Lower leg skin (tissue), 4 donors: ENCODE measurements at regions not wholly inside any gene's neighbourhood (a gene's known extent, or its start where the extent isn't known, plus 50 kb on each side); places are given as distances from the start of the nearest gene placed in this dataset.

ENCODE experiments used
- DNase-seq, 2 donors: peaks; one replicate each; pipeline ENCODE4 v3.0.0-alpha.2; 2019; ENCODE audit warnings: low spot score in 2 of 2
- H3K4me3 ChIP-seq: fragments of 200-600 bp; sonication (generic); 2 replicates; pipeline ENCODE4 v1.5.1; 2017; ENCODE audit warnings: mild to moderate bottlenecking, low read depth; ENCODE audit not compliant: poor library complexity, severe bottlenecking
- POLR2A ChIP-seq, 2 donors: fragments of 450-650 bp; IDR thresholded peaks; one replicate each; pipeline ENCODE4 v1.6.1; 2016 to 2017; ENCODE audit warnings: antibody characterized with exemption in 2 of 2, mild to moderate bottlenecking in 1 of 2, moderate library complexity in 1 of 2
- WGBS, 2 donors: methylation state at CpG; one replicate each; pipeline ENCODE4 v1.1.5; 2018; 5-methylcytosine and 5-hydroxymethylcytosine counted together
- intact Hi-C: fragments of 100-400 bp; cut with DNase I; formaldehyde crosslinking; loops from one replicate; pipeline ENCODE4 v1.15.0; 2023; ENCODE audit warnings: low total_unique reads
- TF ChIP-seq, protein P1 (sequence below), 3 donors: fragments of 450-650 bp; IDR thresholded peaks; one replicate each; pipeline ENCODE4 v1.5.1; 2016; ENCODE audit warnings: antibody characterized with exemption in 3 of 3, mild to moderate bottlenecking in 3 of 3, moderate library complexity in 2 of 3

DNA sequence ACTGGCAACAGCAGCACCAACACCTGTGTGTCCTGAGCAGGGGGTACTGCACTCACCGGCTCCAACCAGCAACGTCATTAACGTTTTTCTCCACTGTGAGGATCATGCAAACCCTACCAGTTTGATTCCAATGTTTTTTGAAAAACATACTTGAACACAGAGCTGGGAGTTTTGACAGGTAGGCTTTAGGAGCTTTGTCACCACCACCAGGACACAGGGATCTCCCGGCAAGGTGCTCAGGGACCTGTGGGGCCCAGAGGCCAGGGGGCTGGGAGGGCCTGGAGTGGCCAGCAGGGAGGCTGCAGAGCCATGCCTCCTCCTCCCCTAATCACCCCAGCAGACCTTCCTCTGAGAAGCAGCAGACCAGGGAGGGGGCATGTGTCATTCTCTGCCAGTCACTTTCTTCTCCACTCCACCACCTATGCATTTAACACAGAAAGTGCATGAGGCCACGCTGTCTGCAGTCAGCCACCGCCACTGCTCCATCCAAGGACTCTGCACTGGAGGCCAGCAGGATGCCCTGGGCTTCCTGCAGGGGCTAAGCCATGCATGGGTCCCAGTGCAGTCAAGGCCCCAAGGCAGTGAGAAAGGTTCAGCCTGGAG is 768.2 kb downstream of the KCNJ18 start:
- TF ChIP-seq, protein P1, sequence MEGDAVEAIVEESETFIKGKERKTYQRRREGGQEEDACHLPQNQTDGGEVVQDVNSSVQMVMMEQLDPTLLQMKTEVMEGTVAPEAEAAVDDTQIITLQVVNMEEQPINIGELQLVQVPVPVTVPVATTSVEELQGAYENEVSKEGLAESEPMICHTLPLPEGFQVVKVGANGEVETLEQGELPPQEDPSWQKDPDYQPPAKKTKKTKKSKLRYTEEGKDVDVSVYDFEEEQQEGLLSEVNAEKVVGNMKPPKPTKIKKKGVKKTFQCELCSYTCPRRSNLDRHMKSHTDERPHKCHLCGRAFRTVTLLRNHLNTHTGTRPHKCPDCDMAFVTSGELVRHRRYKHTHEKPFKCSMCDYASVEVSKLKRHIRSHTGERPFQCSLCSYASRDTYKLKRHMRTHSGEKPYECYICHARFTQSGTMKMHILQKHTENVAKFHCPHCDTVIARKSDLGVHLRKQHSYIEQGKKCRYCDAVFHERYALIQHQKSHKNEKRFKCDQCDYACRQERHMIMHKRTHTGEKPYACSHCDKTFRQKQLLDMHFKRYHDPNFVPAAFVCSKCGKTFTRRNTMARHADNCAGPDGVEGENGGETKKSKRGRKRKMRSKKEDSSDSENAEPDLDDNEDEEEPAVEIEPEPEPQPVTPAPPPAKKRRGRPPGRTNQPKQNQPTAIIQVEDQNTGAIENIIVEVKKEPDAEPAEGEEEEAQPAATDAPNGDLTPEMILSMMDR (IDR thresholded peaks at IDR 0.05), result no peak
- TF ChIP-seq POLR2A (IDR thresholded peaks at IDR 0.05), result no peak
- intact Hi-C loops, result loop anchor here (1.0 kb wide), 1 partner anchor 19 kb away; no protein-coding TSS in a partner anchor
- WGBS, 2 donors, result 71 to 72% methylated on average over 6 of the region's 6 CpGs
- DNase-seq, result peak in 1 of 2 donors; percentile 57
- no peak overlapping the region for H3K4me3 ChIP-seq

DNA sequence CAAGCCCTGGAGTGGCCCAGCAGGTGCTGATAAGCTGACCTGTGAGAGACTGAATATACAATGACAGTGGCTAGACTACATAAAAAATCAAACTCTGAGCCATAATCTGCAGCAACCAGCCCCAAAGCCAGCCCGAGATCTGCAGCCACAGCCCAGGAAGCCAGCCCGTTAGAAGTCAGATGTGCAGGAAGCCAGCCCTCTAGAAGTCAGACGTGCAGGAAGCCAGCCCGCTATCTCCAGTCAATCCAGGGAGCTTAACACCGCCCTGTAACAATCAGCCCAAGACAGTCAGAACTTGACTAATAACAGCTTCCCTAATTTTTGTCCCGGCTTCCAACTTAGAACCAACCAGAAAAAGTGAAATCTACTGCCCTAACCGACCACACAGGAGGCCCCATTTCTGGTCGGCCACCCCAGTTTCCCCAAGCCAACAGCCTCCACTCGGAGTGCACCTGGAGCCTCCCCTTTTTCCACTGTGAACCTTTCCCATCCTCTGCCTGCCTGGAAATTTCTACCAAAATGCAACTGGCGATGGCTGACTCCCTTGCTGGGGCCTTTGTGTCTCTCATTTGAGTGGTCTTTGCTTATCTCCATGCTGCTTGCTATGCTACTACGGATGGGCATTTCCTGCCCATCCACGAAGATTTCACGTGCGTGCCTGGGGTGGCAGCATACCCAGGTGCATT is 769.3 kb downstream of the KCNJ18 start:
- H3K4me3 ChIP-seq, result no peak overlapping the region
- peak in 1 of 2 donors; percentile 49 for DNase-seq
- 80 to 82% methylated on average over 14 of the region's 14 CpGs for WGBS, 2 donors
- TF ChIP-seq POLR2A (IDR thresholded peaks at IDR 0.05), result no peak
- TF ChIP-seq, protein P1 (IDR thresholded peaks at IDR 0.05), result no peak
- intact Hi-C loops, result loop anchor here (1.0 kb wide), 1 partner anchor 18 kb away; no protein-coding TSS in a partner anchor

DNA sequence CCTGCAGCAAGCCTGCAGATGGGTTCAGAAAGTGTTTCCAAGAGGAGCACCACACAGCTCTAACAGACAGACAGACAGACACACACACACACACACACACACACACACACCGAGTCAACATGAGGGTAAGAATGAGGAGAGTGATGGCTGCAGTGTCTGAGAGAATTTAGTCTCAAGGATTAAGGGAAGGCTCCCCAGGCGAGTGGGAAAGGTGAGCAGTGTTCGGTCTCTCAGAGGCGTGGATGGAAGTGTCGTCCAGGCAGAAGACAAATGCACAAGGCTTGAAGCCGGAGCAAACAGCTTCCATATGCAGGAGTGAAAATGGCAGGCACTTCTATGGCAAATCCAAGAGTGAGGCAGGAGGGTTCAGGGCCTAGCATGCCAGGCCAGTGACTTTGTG is 770.1 kb downstream of the KCNJ18 start:
- DNase-seq, result peak in 1 of 2 donors; percentile 74
- intact Hi-C loops, result no loop called here
- H3K4me3 ChIP-seq, result no peak overlapping the region
- WGBS, 2 donors, result 76 to 80% methylated on average over 6 of the region's 6 CpGs
- TF ChIP-seq POLR2A (IDR thresholded peaks at IDR 0.05), result no peak
- TF ChIP-seq, protein P1 (IDR thresholded peaks at IDR 0.05), result no peak

DNA sequence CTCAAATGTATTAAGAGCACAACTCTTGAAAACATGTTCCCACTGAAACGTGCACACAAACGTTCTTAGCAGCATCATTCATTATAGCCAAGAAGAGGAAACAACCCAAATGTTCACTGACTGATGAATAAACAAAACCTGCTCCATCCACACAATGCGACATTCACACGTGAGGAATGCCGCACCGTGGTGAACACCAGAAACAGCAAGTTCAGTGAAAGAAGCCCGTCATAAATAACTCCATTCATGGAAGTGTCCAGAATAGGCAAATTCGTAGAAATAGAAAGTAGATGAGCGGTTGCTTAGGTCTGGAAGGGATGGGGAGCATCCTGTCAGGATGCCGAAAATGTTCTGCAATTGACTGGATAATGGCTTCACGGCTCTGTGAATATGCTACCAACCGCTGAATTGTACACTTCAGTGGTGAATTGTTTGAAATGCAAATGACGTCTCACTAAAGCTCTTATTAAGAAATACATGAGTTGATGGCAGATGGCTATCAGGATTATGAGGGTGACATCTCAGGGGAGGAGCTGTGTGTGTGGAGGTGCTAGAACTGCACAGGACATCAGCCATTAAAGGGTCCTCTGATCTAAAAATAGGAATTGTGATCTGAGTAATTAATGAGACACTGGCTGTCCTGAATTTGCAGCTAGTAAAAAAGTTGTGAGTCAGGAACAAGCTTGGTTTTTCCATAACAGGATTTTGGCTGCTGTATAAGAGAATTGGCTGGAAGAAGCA is 771.0 kb downstream of the KCNJ18 start:
- 68% methylated on average over 13 of the region's 13 CpGs for WGBS, 2 donors
- intact Hi-C loops, result no loop called here
- H3K4me3 ChIP-seq, result no peak overlapping the region
- TF ChIP-seq, protein P1 (IDR thresholded peaks at IDR 0.05), result no peak
- no peak for TF ChIP-seq POLR2A (IDR thresholded peaks at IDR 0.05)
- DNase-seq, result peak in 1 of 2 donors; percentile 26

DNA sequence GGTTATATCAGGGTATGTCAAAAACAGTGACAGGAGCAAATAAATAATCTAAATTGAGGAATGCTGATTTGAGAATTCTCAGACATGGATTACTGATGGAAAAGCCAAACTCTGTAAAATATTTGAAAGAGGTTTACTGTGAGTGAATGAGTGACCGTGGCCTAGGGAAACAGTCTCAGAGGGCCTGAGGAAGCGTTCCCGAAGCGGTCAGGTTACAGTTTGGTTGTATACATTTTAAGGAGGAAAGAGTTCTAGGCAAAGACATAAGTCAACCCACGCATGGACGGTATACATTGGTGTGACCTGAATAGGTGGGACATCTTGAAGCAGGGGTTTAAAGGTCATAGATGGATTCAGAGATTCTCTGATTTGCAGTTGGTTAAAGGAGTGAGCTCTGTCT is 771.7 kb downstream of the KCNJ18 start:
- DNase-seq, result peak in 1 of 2 donors; percentile 6
- no peak for TF ChIP-seq POLR2A (IDR thresholded peaks at IDR 0.05)
- TF ChIP-seq, protein P1 (IDR thresholded peaks at IDR 0.05), result no peak
- no peak overlapping the region for H3K4me3 ChIP-seq
- WGBS, 2 donors, result 76 to 84% methylated on average over 6 of the region's 6 CpGs
- intact Hi-C loops, result no loop called here
